WTC11 (cell line): ENCODE measurements at regions not wholly inside any gene's neighbourhood (a gene's known extent, or its start where the extent isn't known, plus 50 kb on each side); places are given as distances from the start of the nearest gene placed in this dataset.

Experiments
- NFYB ChIP-seq: sonication (generic); formaldehyde crosslinking; conservative IDR thresholded peaks from 2 replicates; pipeline ENCODE4 v1.8.0; 2022; ENCODE audit warnings: low read depth, missing genetic modification reagents
- TF ChIP-seq, protein P1 (sequence below): fragments of 200-600 bp; IDR thresholded peaks from 2 replicates; pipeline ENCODE4 v1.8.0; 2022; ENCODE audit warnings: antibody characterized with exemption
- TF ChIP-seq, protein P2 (sequence below): sonication (generic); formaldehyde crosslinking; IDR thresholded peaks from 2 replicates; pipeline ENCODE4 v1.8.0; 2023; ENCODE audit warnings: missing genetic modification reagents, mild to moderate bottlenecking, borderline replicate concordance
- TF ChIP-seq, protein P3 (sequence below): sonication (generic); formaldehyde crosslinking; IDR thresholded peaks from 2 replicates; pipeline ENCODE4 v1.8.1; 2022; ENCODE audit warnings: low read depth, missing genetic modification reagents, borderline replicate concordance

GRCh38 chr15:87115795-87116194, 1036.1 kb downstream of the AGBL1 start:
- TF ChIP-seq NFYB (CRISPR knock-in tag) = no peak
- TF ChIP-seq, protein P1, sequence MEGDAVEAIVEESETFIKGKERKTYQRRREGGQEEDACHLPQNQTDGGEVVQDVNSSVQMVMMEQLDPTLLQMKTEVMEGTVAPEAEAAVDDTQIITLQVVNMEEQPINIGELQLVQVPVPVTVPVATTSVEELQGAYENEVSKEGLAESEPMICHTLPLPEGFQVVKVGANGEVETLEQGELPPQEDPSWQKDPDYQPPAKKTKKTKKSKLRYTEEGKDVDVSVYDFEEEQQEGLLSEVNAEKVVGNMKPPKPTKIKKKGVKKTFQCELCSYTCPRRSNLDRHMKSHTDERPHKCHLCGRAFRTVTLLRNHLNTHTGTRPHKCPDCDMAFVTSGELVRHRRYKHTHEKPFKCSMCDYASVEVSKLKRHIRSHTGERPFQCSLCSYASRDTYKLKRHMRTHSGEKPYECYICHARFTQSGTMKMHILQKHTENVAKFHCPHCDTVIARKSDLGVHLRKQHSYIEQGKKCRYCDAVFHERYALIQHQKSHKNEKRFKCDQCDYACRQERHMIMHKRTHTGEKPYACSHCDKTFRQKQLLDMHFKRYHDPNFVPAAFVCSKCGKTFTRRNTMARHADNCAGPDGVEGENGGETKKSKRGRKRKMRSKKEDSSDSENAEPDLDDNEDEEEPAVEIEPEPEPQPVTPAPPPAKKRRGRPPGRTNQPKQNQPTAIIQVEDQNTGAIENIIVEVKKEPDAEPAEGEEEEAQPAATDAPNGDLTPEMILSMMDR = no peak
- TF ChIP-seq, protein P2, sequence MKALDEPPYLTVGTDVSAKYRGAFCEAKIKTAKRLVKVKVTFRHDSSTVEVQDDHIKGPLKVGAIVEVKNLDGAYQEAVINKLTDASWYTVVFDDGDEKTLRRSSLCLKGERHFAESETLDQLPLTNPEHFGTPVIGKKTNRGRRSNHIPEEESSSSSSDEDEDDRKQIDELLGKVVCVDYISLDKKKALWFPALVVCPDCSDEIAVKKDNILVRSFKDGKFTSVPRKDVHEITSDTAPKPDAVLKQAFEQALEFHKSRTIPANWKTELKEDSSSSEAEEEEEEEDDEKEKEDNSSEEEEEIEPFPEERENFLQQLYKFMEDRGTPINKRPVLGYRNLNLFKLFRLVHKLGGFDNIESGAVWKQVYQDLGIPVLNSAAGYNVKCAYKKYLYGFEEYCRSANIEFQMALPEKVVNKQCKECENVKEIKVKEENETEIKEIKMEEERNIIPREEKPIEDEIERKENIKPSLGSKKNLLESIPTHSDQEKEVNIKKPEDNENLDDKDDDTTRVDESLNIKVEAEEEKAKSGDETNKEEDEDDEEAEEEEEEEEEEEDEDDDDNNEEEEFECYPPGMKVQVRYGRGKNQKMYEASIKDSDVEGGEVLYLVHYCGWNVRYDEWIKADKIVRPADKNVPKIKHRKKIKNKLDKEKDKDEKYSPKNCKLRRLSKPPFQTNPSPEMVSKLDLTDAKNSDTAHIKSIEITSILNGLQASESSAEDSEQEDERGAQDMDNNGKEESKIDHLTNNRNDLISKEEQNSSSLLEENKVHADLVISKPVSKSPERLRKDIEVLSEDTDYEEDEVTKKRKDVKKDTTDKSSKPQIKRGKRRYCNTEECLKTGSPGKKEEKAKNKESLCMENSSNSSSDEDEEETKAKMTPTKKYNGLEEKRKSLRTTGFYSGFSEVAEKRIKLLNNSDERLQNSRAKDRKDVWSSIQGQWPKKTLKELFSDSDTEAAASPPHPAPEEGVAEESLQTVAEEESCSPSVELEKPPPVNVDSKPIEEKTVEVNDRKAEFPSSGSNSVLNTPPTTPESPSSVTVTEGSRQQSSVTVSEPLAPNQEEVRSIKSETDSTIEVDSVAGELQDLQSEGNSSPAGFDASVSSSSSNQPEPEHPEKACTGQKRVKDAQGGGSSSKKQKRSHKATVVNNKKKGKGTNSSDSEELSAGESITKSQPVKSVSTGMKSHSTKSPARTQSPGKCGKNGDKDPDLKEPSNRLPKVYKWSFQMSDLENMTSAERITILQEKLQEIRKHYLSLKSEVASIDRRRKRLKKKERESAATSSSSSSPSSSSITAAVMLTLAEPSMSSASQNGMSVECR (CRISPR knock-in tag) = no peak
- TF ChIP-seq, protein P3, sequence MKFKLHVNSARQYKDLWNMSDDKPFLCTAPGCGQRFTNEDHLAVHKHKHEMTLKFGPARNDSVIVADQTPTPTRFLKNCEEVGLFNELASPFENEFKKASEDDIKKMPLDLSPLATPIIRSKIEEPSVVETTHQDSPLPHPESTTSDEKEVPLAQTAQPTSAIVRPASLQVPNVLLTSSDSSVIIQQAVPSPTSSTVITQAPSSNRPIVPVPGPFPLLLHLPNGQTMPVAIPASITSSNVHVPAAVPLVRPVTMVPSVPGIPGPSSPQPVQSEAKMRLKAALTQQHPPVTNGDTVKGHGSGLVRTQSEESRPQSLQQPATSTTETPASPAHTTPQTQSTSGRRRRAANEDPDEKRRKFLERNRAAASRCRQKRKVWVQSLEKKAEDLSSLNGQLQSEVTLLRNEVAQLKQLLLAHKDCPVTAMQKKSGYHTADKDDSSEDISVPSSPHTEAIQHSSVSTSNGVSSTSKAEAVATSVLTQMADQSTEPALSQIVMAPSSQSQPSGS (CRISPR knock-in tag) = no peak
